OCI-LY7 (cell line): ENCODE measurements at regions not wholly inside any gene's neighbourhood (a gene's known extent, or its start where the extent isn't known, plus 50 kb on each side); places are given as distances from the start of the nearest gene placed in this dataset.

ENCODE experiments used
- CTCF ChIP-seq: fragments of 200-600 bp; sonication (generic); conservative IDR thresholded peaks from 2 replicates; pipeline ENCODE4 v1.5.1; 2014; ENCODE audit warnings: mild to moderate bottlenecking, antibody characterized with exemption, low read length, moderate library complexity, mixed read lengths
- EZH2phosphoT487 ChIP-seq: fragments of 200-600 bp; sonication (generic); IDR thresholded peaks from 2 replicates; pipeline ENCODE4 v1.6.1; 2018; ENCODE audit warnings: low read depth, borderline replicate concordance, mild to moderate bottlenecking, mixed run types, antibody characterized with exemption, low read length, moderate library complexity, mixed read lengths

- TF ChIP-seq CTCF, result no peak
- TF ChIP-seq EZH2phosphoT487, result no peak
These were observed 168.5 kb upstream of the GLI2 start for GRCh38 chr2:120567128-120567527.
